ENCODE measurements at regions not wholly inside any gene's neighbourhood (a gene's known extent, or its start where the extent isn't known, plus 50 kb on each side); places are given as distances from the start of the nearest gene placed in this dataset.

DNA sequence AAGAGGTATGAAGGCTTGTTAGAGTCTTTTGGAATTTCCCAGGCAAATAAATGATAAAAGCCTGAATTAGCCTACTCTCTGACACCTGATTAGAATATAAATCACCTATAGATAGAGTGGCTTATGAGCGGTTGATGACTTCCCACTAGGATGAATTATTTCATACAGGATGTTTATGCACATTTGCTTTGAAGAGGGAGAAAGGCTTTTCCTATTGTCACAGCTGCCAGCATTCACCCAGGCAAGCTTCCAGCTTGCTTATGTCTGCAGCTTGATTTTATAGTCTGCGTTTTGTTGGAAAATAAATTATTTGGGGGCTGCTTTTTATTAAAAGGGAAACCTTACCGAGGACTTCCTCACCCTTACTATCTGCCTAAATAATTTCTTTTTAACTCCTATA, 51.3 kb upstream of the EIF2S2 start:
- ATAC-seq (no peak), DNase-seq (no peak)
- intact Hi-C loops (cut with DNase I, micrococcal nuclease), result no loop called here

GRCh38 chr20:34164381-34164984, 52.4 kb upstream of the EIF2S2 start:
- no peak for DNase-seq
- intact Hi-C loops (cut with DNase I, micrococcal nuclease), result no loop called here
- no peak for ATAC-seq

GRCh38 chr20:34165018-34165619, 53.1 kb upstream of the EIF2S2 start:
- ATAC-seq (no peak), DNase-seq (no peak)
- intact Hi-C loops (cut with DNase I, micrococcal nuclease), result no loop called here

DNA sequence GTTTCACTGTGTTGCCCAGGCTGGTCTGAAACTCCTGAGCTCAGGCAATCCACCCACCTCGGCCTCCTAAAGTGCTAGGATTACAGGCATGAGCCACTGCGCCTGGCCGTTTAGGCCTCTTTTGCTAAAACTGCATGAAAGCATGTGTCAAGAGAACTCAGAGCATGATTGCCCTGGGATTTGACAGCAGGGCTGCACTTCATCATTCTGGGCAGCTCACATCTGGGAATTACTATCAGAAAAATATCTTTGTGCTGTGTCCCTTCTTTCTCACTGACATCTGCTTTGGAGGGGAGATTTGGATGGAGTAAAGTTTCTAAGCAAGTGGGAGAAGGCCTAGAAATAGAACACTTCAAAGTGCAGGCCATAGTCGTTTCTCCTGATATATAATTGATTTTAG, 59.6 kb upstream of the EIF2S2 start:
- DNase-seq (no peak), ATAC-seq (no peak)
- intact Hi-C loops (cut with DNase I, micrococcal nuclease), result no loop called here

DNA sequence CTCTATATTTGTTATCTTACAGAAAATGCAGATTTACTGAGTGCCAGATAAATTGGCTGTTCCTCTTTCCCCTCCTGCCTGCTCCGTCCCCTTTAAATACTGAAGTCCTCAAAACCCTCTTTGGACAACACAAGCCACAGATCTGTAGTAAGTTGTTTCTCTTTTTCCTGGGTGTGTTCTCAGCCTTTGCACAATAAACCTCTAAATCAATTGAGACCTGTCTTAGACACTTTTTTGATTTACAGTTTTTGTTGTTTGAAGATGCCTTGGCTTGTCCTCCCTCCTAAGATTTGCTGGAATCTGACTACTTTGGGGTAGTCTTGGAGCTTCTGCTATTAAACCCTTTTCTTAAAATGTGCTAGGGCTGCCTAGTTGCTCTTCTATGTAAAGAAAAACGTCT, 60.9 kb upstream of the EIF2S2 start:
- ATAC-seq (no peak), DNase-seq (no peak)
- intact Hi-C loops (cut with DNase I, micrococcal nuclease), result no loop called here

- ATAC-seq (no peak), DNase-seq (no peak)
- intact Hi-C loops (cut with DNase I, micrococcal nuclease), result no loop called here
Observed at GRCh38 chr20:34175079-34175478, 63.0 kb upstream of the EIF2S2 start.

GRCh38 chr20:34175879-34176278, 63.8 kb upstream of the EIF2S2 start:
- DNase-seq (no peak), ATAC-seq (no peak)
- intact Hi-C loops (cut with DNase I, micrococcal nuclease), result no loop called here

GRCh38 chr20:34177052-34177451, 64.2 kb upstream of the ASIP start:
- DNase-seq (no peak), ATAC-seq (no peak)
- intact Hi-C loops (cut with DNase I, micrococcal nuclease), result no loop called here

DNA sequence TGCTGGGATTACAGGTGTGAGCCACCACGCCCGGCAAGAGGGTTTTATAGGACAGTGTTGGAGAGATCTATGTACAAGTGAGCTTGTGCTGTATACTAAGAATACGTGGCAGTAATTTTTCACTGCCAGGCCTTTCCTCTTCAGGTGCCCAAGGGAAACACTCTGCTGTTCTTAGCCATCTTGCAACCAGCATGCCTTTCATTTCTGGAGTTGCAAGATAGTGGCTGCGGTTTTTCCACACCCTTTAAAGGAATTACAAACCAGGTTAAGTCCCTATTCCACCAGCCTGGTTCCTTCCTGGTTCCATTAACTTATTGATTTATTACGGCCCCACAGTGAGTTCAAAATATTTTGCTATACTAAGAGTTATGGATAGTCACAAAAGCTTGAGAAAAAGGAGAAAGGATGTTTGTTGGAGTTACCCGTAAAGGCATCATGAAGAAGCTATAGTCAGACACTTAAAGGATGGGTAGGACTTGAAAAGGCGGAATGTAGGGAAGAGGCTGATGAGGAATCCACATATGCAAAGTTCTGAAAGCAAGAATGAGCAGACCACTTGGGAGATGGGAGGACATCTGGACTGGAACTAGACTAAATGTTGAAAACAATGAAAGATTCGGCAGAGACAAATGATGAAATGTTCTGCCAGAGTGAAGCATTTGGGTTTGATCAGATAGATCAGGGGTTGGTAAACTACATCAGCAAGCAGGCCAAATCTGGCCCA, 61.4 kb upstream of the ASIP start:
- DNase-seq, result no peak
- intact Hi-C loops (cut with DNase I, micrococcal nuclease), result no loop called here

DNA sequence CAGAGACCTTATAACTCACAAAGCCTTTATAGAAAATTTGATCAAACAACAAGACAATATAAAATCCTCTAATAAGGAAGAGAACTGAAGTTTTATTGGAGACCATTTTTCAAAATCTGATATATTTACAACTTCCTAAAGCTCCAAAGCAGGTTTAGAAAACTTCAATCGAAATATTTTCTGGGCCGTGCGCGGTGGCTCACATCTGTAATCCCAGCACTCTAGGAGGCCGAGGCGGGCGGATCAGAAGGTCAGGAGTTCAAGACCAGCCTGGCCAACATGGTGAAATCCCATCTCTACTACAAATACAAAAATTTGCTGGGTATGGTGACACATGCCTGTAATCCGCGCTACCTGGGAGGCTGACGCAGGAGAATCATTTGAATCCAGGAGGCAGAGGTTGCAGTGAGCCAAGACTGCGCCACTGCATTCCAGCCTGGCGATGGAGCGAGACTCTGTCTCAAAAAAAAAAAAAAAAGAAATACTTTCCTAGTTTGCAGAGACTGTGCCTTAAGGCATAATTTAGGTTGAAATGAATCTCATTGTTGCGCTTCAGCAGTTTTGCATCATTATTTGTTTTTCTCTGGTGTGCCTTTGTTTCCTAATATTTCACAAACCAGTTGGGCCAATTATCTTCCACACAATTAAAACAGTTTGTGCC, 60.6 kb upstream of the ASIP start:
- intact Hi-C loops (cut with DNase I, micrococcal nuclease), result no loop called here
- DNase-seq (no peak), ATAC-seq (peak; percentile 34)

More for the DNA sequence above, 61.4 kb upstream of the ASIP start:
- no peak for ATAC-seq

GRCh38 chr20:34181484-34181883, 59.7 kb upstream of the ASIP start:
- intact Hi-C loops (cut with DNase I, micrococcal nuclease), result no loop called here
- DNase-seq (no peak), ATAC-seq (no peak)

DNA sequence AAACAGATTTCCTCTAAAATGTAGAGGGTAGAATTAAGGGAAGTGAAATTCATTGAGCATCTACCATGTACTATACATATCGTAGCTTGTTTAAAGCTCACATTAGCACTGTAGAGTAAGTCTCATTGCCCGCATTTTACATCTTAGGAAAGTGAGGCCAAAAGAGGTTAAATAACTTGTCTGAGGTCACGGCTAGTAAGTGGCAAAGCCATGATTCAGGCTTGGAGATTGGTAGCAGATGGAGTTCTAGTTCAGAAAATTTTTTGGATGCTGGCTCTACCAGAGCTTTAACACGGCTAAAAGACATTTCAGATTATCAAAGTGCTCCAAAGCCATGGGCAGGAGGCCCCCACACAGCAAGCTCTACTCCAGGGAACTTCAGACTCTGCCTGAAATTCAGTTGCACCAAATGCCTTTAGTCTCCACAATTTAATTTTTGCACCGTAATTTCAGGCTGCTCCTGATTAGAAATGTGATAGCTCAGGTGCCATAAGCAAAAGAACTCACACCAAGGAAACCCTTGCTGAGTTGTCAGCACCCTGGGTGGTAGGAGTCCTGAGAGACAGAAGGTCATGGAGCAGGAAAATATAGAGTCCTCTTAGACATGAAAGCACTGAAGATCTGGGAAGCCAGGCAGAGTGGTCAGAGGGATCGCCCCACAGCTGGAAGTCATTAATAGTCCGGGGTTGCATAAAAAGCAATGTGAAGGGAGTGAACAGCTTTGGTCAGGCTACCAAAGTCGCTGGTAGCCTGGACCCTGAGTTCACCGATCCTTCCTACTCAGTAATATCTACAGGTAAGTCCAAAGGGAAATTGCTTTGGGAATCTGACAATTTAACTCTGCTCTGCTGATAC, 55.2 kb upstream of the ASIP start:
- DNase-seq, result no peak
- intact Hi-C loops (cut with DNase I, micrococcal nuclease), result no loop called here
- ATAC-seq, result no peak

GRCh38 chr20:34189572-34190163, 51.6 kb upstream of the ASIP start:
- no peak for ATAC-seq
- intact Hi-C loops (cut with DNase I, micrococcal nuclease), result no loop called here
- no peak for DNase-seq

DNA sequence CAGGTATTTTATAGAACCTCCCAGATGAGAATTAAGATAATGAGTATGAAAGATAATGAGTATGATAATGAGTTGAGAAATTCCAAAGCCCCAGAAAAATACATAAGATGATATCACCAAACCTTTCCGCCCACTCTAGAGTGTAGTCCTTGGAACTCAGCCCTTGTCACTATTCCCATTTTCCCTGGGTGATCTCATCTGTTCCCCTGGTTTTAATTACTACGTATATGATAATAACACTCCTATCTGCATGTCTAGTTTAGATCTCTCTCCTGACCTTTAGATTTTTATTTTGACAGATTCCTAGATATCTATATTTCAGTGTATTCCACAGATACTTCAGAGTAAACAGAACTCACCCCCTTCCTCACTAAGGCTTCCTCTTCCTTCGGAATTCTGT, 51.0 kb upstream of the ASIP start:
- intact Hi-C loops (cut with DNase I, micrococcal nuclease), result no loop called here

GRCh38 chr20:34190679-34191090, 50.5 kb upstream of the ASIP start:
- DNase-seq (peak; percentile 44 to 60), ATAC-seq (peak; percentile 95)
- intact Hi-C loops (cut with DNase I, micrococcal nuclease), result no loop called here

More for the DNA sequence above, 51.0 kb upstream of the ASIP start:
- ATAC-seq (no peak), DNase-seq (no peak)
